Caco-2 (cell line): ENCODE measurements at regions not wholly inside any gene's neighbourhood (a gene's known extent, or its start where the extent isn't known, plus 50 kb on each side); places are given as distances from the start of the nearest gene placed in this dataset.

ENCODE experiments used
- BruUV-seq: library from RNA; stranded (reverse); fragments of 400-500 nt; replicated peaks from 2 replicates; lab custom pipeline; 2021; lab: Mats Ljungman, UMichigan
- CTCF ChIA-PET: fragments of 300-600 bp; sonication (Branson Sonifier 250); formaldehyde crosslinking; loops from one replicate; lab custom pipeline; 2022; ENCODE audit warnings: antibody characterized with exemption; lab: Charles Lee
- POLR2A ChIA-PET: fragments of 300-600 bp; sonication (Branson Sonifier 250); formaldehyde crosslinking; loops from one replicate; lab custom pipeline; 2022; ENCODE audit warnings: antibody characterized with exemption; lab: Charles Lee
- DNase-seq, 2 experiments: peaks; one replicate each; pipeline versions ENCODE4 v3.0.0 to v3.0.0-alpha.2; 2020 to 2022
- H3K27me3 ChIP-seq: replicated peaks from 2 replicates; pipeline ENCODE4 v1.6.0; 2011; ENCODE audit warnings: low read length; ENCODE audit not compliant: control insufficient read depth, insufficient read depth
- H3K36me3 ChIP-seq: 2 replicates; pipeline ENCODE4 v1.5.1; 2011; ENCODE audit warnings: low read length; ENCODE audit not compliant: control insufficient read depth, insufficient read depth
- H3K4me1 ChIP-seq: fragments of 250-450 bp; sonication (Bioruptor Pico); 2 replicates; pipeline ENCODE4 v1.5.1; 2020; ENCODE audit warnings: mild to moderate bottlenecking
- H3K4me3 ChIP-seq: 2 replicates; pipeline ENCODE4 v1.5.1; 2011; ENCODE audit warnings: low read depth, mild to moderate bottlenecking, control low read depth, low read length
- H3K9me3 ChIP-seq: fragments of 250-450 bp; sonication (Bioruptor Pico); 2 replicates; pipeline ENCODE4 v1.5.1; 2020; ENCODE audit warnings: mild to moderate bottlenecking, moderate library complexity
- H3K27ac Mint-ChIP-seq: one replicate; pipeline ENCODE4 v1.8.0; 2022; ENCODE audit warnings: mixed read lengths; ENCODE audit not compliant: unreplicated experiment
- H3K27me3 Mint-ChIP-seq: one replicate; pipeline ENCODE4 v1.8.0; 2022; ENCODE audit warnings: mixed read lengths; ENCODE audit not compliant: insufficient read depth, unreplicated experiment
- H3K36me3 Mint-ChIP-seq: one replicate; pipeline ENCODE4 v1.8.0; 2022; ENCODE audit warnings: mild to moderate bottlenecking, mixed read lengths; ENCODE audit not compliant: insufficient read depth, unreplicated experiment
- H3K4me1 Mint-ChIP-seq: one replicate; pipeline ENCODE4 v1.8.0; 2022; ENCODE audit warnings: low read depth, mixed read lengths; ENCODE audit not compliant: unreplicated experiment
- H3K4me3 Mint-ChIP-seq: one replicate; pipeline ENCODE4 v1.8.0; 2022; ENCODE audit warnings: mild to moderate bottlenecking, moderate library complexity, mixed read lengths; ENCODE audit not compliant: unreplicated experiment
- H3K9me3 Mint-ChIP-seq: one replicate; pipeline ENCODE4 v1.8.0; 2022; ENCODE audit warnings: mixed read lengths; ENCODE audit not compliant: unreplicated experiment
- intact Hi-C: fragments of 100-400 bp; cut with micrococcal nuclease; formaldehyde crosslinking; loops from one replicate; pipeline ENCODE4 v1.10.0; 2022; ENCODE audit not compliant: unreplicated experiment
- TF ChIP-seq, protein P1 (sequence below), 2 experiments: fragments of 200-600 bp in 1 of 2; IDR thresholded peaks; 1 replicate in 1 of 2; 2 replicates in 1 of 2; pipeline versions ENCODE4 v1.5.1 to v1.8.0; 2011 to 2022; ENCODE audit warnings: antibody characterized with exemption in 1 of 2, control low read depth in 1 of 2, inconsistent platforms in 1 of 2, low read depth in 1 of 2, low read length in 1 of 2, mild to moderate bottlenecking in 1 of 2, moderate library complexity in 1 of 2; ENCODE audit not compliant: insufficient read depth in 1 of 2, severe bottlenecking in 1 of 2, unreplicated experiment in 1 of 2

DNA sequence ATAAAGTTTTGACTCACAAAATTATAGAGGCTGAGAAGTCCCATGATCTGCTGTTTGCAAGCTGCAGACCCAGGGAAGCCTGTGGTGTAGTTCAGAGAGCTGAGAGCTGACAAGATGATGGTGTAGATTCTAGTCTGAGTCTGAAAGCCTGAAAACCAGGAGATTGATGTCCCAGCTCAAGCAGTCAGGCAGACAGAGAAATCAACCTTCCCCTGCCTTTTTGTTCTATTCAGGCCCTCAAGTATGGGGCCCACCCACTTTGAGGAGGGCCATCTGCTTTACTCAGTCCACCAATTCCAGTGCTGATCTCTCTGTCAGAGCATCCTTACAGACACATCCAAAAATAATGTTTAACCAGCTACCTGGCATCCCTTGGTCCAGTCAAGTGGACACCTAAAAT, 479.6 kb downstream of the STK39 start:
- Mint-ChIP-seq H3K9me3 (no peaks in the 10 kb centered on the region), H3K36me3 (no peaks in the 10 kb centered on the region)
- H3K4me1 ChIP-seq = no peaks in the 10 kb centered on the region

DNA sequence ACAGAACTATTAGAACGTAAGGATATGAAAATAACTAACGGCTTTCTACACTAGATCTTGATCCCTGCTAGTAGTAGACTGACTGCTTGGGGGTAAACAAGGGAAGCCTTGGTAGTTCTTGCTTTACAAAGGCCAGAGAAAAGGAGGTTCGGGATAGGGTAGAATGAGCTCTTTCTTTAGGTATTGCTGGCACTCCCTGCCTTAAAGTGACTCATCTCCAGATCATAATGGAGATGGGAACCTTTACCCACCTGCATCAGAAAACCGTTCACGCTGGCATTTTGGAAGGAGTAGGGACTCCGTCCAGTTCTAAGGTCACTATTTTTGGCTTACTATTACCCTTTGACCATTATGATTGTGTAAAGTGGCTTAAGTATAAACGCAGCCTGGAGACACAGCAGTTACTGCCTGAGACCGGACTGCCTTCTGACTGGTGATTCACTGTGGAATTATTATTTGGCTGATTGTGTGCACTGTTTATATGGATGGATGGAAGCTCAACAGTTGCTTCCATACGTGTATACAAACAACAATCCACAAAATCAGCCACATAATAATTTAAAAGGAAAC, 482.5 kb downstream of the STK39 start:
- H3K9me3 Mint-ChIP-seq = no peaks in the 10 kb centered on the region
- no peak overlapping the region for H3K4me3 Mint-ChIP-seq
- no peaks in the 10 kb centered on the region for H3K36me3 Mint-ChIP-seq
- BruUV-seq = no TSS peak
- ChIA-PET CTCF (no interaction called here), POLR2A (no interaction called here)
- peaks cover 10% of the 10 kb centered on the region for H3K4me1 Mint-ChIP-seq
- intact Hi-C loops = no loop called here
- TF ChIP-seq, protein P1, sequence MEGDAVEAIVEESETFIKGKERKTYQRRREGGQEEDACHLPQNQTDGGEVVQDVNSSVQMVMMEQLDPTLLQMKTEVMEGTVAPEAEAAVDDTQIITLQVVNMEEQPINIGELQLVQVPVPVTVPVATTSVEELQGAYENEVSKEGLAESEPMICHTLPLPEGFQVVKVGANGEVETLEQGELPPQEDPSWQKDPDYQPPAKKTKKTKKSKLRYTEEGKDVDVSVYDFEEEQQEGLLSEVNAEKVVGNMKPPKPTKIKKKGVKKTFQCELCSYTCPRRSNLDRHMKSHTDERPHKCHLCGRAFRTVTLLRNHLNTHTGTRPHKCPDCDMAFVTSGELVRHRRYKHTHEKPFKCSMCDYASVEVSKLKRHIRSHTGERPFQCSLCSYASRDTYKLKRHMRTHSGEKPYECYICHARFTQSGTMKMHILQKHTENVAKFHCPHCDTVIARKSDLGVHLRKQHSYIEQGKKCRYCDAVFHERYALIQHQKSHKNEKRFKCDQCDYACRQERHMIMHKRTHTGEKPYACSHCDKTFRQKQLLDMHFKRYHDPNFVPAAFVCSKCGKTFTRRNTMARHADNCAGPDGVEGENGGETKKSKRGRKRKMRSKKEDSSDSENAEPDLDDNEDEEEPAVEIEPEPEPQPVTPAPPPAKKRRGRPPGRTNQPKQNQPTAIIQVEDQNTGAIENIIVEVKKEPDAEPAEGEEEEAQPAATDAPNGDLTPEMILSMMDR (IDR thresholded peaks at IDR 0.05; ENCODE audit: insufficient read depth in 1 of 2, low read depth in 1 of 2, low read length in 1 of 2, severe bottlenecking in 1 of 2, unreplicated experiment in 1 of 2) = no peak
- DNase-seq = no peak
- no peak overlapping the region for H3K27ac Mint-ChIP-seq
- no peaks in the 10 kb centered on the region for H3K9me3 ChIP-seq
- H3K27me3 Mint-ChIP-seq = peaks cover 9% of the 10 kb centered on the region
- no peaks in the 10 kb centered on the region for H3K27me3 ChIP-seq
- no peak overlapping the region for H3K4me3 ChIP-seq
- peaks cover 8% of the 10 kb centered on the region; the same call in 1 of the 2 replicates for H3K4me1 ChIP-seq
- H3K36me3 ChIP-seq = no peaks in the 10 kb centered on the region

More for the DNA sequence above, 479.6 kb downstream of the STK39 start:
- no peaks in the 10 kb centered on the region for H3K36me3 ChIP-seq
- H3K27ac Mint-ChIP-seq = no peak overlapping the region
- intact Hi-C loops = no loop called here
- H3K27me3 ChIP-seq = no peaks in the 10 kb centered on the region
- H3K4me3 ChIP-seq = no peak overlapping the region
- POLR2A ChIA-PET = no interaction called here
- H3K4me3 Mint-ChIP-seq = no peak overlapping the region
- DNase-seq = no peak
- CTCF ChIA-PET = no interaction called here
- TF ChIP-seq, protein P1 (IDR thresholded peaks at IDR 0.05; ENCODE audit: insufficient read depth in 1 of 2, low read depth in 1 of 2, low read length in 1 of 2, severe bottlenecking in 1 of 2, unreplicated experiment in 1 of 2) = no peak
- H3K9me3 ChIP-seq = no peaks in the 10 kb centered on the region
- no TSS peak for BruUV-seq
- H3K4me1 Mint-ChIP-seq = no peaks in the 10 kb centered on the region
- H3K27me3 Mint-ChIP-seq = peaks cover 6% of the 10 kb centered on the region

DNA sequence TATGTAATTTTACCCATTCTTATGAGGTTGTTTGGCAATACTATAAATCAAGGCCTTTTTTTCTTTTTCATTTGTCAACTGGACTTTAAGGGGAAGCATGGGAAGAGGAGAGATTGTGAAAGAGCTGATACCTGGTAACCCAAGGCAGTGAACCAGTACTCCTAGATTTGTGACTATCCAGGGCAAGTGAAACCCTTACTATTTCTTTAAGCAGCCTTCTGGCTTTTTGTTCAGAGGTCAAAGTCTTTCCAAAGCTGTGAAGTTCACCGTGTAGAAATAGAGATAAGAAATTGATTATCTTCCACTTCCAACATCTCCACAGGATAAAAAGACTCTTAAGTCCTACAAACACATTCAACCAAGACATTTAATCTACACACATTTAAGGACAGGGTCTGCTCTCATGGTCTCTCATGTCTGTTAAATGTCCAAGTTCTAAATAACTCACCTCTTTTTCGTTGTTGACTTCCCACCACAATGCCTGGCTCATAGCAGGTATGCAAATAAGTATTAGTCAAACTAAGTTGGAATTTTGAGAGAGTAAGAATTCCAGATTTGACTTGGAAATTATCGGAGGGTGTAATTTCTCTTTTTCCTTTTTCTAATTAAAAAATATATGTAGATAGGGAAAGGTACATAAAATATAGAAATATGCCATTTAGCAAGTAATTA, 485.8 kb downstream of the STK39 start:
- peaks cover 8% of the 10 kb centered on the region; the same call in 1 of the 2 replicates for H3K4me1 ChIP-seq
- DNase-seq = no peak
- intact Hi-C loops = no loop called here
- TF ChIP-seq, protein P1 (IDR thresholded peaks at IDR 0.05; ENCODE audit: insufficient read depth in 1 of 2, low read depth in 1 of 2, low read length in 1 of 2, severe bottlenecking in 1 of 2, unreplicated experiment in 1 of 2) = no peak
- POLR2A ChIA-PET = no interaction called here
- no peaks in the 10 kb centered on the region for H3K9me3 Mint-ChIP-seq
- H3K4me1 Mint-ChIP-seq = peaks cover 10% of the 10 kb centered on the region
- BruUV-seq = no TSS peak
- no peak overlapping the region for H3K4me3 ChIP-seq
- H3K9me3 ChIP-seq = no peaks in the 10 kb centered on the region
- no peaks in the 10 kb centered on the region for H3K36me3 Mint-ChIP-seq
- no peaks in the 10 kb centered on the region for H3K36me3 ChIP-seq
- H3K27me3 Mint-ChIP-seq = peaks cover 5% of the 10 kb centered on the region
- H3K27ac Mint-ChIP-seq = no peak overlapping the region
- CTCF ChIA-PET = no interaction called here
- no peak overlapping the region for H3K4me3 Mint-ChIP-seq
- H3K27me3 ChIP-seq = no peaks in the 10 kb centered on the region
